Gastroesophageal sphincter (tissue), 4 donors: ENCODE measurements at regions not wholly inside any gene's neighbourhood (a gene's known extent, or its start where the extent isn't known, plus 50 kb on each side); places are given as distances from the start of the nearest gene placed in this dataset.
"Not testable (repeated sequence)": the region's sequence is repeated elsewhere in the genome, so short reads cannot be mapped to it uniquely, and the experiment has no call there.

Experiments used
- ATAC-seq: fragments of 150-250 bp; one replicate; pipeline ENCODE4 v1.9.1; 2016; ENCODE audit warnings: mild to moderate bottlenecking, moderate library complexity
- H3K27ac ChIP-seq, 4 donors: fragments of 200-600 bp; sonication (generic) in 3 of 4; 1 replicate in 3 of 4; 2 replicates in 1 of 4; pipeline ENCODE4 v1.5.1; 2016 to 2019
- H3K27me3 ChIP-seq: fragments of 200-600 bp; sonication (generic); one replicate; pipeline ENCODE4 v1.5.1; 2019
- H3K36me3 ChIP-seq, 2 donors: fragments of 200-600 bp; sonication (generic); one replicate each; pipeline ENCODE4 v1.5.1; 2019; ENCODE audit warnings: control low read depth in 1 of 2
- H3K4me1 ChIP-seq, 3 donors: fragments of 200-600 bp; sonication (generic); 1 replicate in 2 of 3; 2 replicates in 1 of 3; pipeline ENCODE4 v1.5.1; 2016 to 2019; ENCODE audit warnings: control low read depth in 2 of 3
- H3K4me3 ChIP-seq, 2 donors: fragments of 200-600 bp; sonication (generic); one replicate each; pipeline ENCODE4 v1.5.1; 2019; ENCODE audit warnings: mild to moderate bottlenecking in 1 of 2, moderate library complexity in 1 of 2
- H3K9me3 ChIP-seq, 3 donors: fragments of 200-600 bp; sonication (generic); one replicate each; pipeline ENCODE4 v1.5.1; 2017 to 2019; ENCODE audit warnings: control low read depth in 2 of 3
- EP300 ChIP-seq: sonication (generic); formaldehyde crosslinking; IDR thresholded peaks from one replicate; pipeline ENCODE4 v1.6.1; 2017; ENCODE audit warnings: antibody characterized with exemption, mild to moderate bottlenecking
- POLR2A ChIP-seq, 2 donors: fragments of 450-650 bp; IDR thresholded peaks; one replicate each; pipeline ENCODE4 v1.6.1; 2017; ENCODE audit warnings: antibody characterized with exemption in 2 of 2, mild to moderate bottlenecking in 2 of 2, moderate library complexity in 1 of 2
- POLR2AphosphoS5 ChIP-seq: sonication (generic); formaldehyde crosslinking; IDR thresholded peaks from one replicate; pipeline ENCODE4 v1.6.1; 2017; ENCODE audit warnings: antibody characterized with exemption
- WGBS, 2 donors: methylation state at CpG; one replicate each; pipeline ENCODE4 v1.1.5; 2018; ENCODE audit warnings: low coverage in 1 of 2; 5-methylcytosine and 5-hydroxymethylcytosine counted together
- TF ChIP-seq, protein P1 (sequence below), 4 experiments: fragments of 200-600 bp in 2 of 4; fragments of 450-650 bp in 2 of 4; sonication (generic) in 1 of 4; IDR thresholded peaks; one replicate each; pipeline ENCODE4 v1.5.1; 2017 to 2019; ENCODE audit warnings: antibody characterized with exemption in 4 of 4, mild to moderate bottlenecking in 2 of 4, moderate library complexity in 2 of 4

DNA sequence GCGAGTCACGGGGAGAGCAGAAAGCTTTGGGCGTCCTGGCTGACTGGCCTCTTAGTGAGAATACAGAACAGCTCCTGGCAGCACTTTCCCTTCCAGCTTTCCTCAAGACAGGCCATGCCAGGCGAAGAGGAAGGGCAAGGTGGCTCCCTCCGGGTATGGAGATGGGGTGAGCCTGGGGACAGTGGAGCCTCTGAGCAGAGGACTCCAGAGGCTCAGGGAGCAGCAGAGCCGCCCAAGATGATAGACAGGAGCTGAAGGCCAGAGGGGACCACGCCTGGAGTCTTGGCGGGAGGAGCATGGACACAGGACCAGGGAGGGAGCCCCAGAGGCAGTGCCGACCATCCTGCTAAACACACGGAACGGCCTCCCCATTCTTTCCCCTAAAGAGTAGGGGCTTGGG lies 229.1 kb downstream of the TM9SF2 start:
- Histone ChIP-seq H3K4me1 (no peaks in the 10 kb centered on the region), H3K27ac (no peak overlapping the region), H3K4me3 (no peak overlapping the region), H3K27me3 (no peaks in the 10 kb centered on the region), H3K36me3 (no peaks in the 10 kb centered on the region), H3K9me3 (no peaks in the 10 kb centered on the region)
- WGBS, 2 donors = 92% methylated on average over 7 of the region's 11 CpGs; no CpG with 5 or more reads in 1 of the 2 donors
- no peak for ATAC-seq
- TF ChIP-seq POLR2AphosphoS5 = no peak
- no peak for TF ChIP-seq EP300
- TF ChIP-seq, protein P1, sequence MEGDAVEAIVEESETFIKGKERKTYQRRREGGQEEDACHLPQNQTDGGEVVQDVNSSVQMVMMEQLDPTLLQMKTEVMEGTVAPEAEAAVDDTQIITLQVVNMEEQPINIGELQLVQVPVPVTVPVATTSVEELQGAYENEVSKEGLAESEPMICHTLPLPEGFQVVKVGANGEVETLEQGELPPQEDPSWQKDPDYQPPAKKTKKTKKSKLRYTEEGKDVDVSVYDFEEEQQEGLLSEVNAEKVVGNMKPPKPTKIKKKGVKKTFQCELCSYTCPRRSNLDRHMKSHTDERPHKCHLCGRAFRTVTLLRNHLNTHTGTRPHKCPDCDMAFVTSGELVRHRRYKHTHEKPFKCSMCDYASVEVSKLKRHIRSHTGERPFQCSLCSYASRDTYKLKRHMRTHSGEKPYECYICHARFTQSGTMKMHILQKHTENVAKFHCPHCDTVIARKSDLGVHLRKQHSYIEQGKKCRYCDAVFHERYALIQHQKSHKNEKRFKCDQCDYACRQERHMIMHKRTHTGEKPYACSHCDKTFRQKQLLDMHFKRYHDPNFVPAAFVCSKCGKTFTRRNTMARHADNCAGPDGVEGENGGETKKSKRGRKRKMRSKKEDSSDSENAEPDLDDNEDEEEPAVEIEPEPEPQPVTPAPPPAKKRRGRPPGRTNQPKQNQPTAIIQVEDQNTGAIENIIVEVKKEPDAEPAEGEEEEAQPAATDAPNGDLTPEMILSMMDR (IDR thresholded peaks at IDR 0.05) = no peak
- no peak for TF ChIP-seq POLR2A (IDR thresholded peaks at IDR 0.05)

DNA sequence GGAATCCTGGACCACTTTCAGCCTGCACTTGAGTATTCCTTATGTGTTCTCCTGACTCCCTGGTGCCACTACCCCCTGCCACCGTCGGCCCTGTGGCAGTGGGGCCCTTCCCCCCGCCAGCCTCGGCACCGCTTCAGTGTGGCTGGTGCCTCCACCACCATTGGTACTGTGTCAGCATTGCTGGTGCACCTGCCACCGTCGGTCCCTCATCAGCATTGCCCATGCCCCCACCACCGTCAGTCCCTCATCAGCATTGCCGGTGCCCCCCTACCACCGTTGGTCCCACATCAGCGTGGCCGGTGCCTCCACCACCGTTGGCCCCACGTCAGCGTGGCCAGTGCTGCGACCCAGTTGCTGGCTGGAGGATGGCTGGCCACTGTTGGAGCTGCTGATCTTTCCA lies 228.5 kb downstream of the TM9SF2 start:
- WGBS, 2 donors = 91 to 99% methylated on average over 9 to 12 of the region's 16 CpGs
- no peak for ATAC-seq
- Histone ChIP-seq H3K9me3 (no peaks in the 10 kb centered on the region), H3K27me3 (no peaks in the 10 kb centered on the region), H3K27ac (no peak overlapping the region), H3K4me3 (no peak overlapping the region), H3K36me3 (no peaks in the 10 kb centered on the region), H3K4me1 (no peaks in the 10 kb centered on the region)
- TF ChIP-seq POLR2AphosphoS5 (no peak), EP300 (no peak), POLR2A (IDR thresholded peaks at IDR 0.05) (no peak)
- TF ChIP-seq, protein P1 (IDR thresholded peaks at IDR 0.05) = no peak

DNA sequence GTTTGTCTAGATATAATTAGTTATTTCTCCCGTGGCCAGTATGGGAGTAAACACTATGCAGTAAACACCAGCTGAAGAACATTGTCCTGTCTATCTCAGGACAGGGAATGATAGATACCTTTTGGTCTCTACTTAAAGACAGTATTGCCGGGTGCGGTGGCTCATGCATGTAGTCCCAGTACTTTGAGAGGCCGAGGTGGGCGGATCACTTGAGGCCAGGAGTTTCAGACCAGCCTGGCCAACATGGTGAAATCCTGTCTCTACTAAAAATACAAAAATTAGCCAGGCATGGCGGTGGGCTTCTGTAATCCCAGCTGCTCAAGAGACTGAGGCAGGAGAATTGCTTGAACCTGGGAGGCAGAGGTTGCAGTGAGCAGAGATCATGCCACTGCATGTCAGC lies 226.4 kb downstream of the TM9SF2 start:
- H3K36me3 ChIP-seq, H3K9me3 ChIP-seq, H3K27me3 ChIP-seq, ATAC-seq, H3K4me1 ChIP-seq, H3K27ac ChIP-seq, H3K4me3 ChIP-seq: not testable (repeated sequence)
- WGBS, 2 donors = 46 to 73% methylated on average over 1 to 3 of the region's 6 CpGs

DNA sequence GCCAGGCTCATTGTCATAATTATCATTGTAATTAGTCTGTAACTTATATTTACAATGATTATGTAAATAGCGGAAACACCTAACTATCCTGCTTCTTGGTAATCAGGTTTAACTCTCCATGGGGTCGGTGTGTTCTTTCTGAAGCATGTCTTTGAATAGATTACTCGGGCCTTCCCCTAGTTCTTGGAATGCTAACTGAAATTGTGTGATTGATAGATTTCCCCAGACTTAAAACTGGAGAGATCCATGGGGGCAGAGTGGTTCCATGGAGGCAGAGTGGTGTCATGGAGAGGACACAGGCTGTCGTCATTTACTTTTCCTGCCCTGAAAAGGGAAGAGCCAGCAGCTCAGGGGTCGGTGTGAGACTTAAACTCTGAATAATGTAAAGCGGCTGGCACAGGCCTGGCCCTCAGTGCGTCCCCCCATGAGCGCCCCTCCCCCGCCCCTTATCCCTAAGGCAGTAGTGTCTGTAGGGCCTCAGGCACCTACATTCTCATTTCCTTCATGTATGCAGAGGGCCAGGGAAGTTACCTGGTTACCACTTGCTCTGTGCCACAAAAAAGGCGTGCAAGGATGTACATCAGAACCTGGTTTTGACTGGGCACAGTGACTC lies 225.1 kb downstream of the TM9SF2 start:
- no peaks in the 10 kb centered on the region for H3K27me3 ChIP-seq
- H3K27ac ChIP-seq = no peak overlapping the region
- TF ChIP-seq EP300 (no peak), POLR2A (IDR thresholded peaks at IDR 0.05) (no peak), POLR2AphosphoS5 (no peak)
- TF ChIP-seq, protein P1 (IDR thresholded peaks at IDR 0.05) = no peak
- ATAC-seq = no peak
- no peaks in the 10 kb centered on the region for H3K9me3 ChIP-seq
- no peaks in the 10 kb centered on the region for H3K36me3 ChIP-seq
- H3K4me3 ChIP-seq = no peak overlapping the region
- H3K4me1 ChIP-seq = no peaks in the 10 kb centered on the region
- WGBS, 2 donors = 65 to 70% methylated on average over 8 of the region's 10 CpGs

DNA sequence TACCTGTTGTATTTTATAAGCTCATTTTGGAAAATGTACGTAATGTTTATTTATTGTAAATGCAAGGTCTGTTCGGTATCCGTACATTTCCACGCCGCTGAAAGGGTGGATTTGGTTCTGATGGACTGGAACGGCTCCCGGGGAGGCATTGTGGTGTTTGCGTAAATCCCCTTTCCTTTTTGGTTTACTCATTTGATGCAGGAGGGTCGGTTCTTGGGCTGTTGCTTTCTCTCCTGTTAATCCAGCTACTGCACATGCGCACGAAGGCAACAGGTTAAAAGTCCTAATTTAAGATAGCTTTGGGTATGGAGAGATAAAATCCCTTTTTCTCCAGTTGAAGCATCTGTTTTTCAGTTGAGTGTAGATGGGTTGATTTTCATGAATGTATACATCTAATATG lies 224.4 kb downstream of the TM9SF2 start:
- H3K27me3 ChIP-seq = no peaks in the 10 kb centered on the region
- TF ChIP-seq, protein P1 (IDR thresholded peaks at IDR 0.05) = no peak
- TF ChIP-seq POLR2AphosphoS5 (no peak), POLR2A (IDR thresholded peaks at IDR 0.05) (no peak), EP300 (no peak)
- H3K4me3 ChIP-seq = no peak overlapping the region
- no peaks in the 10 kb centered on the region for H3K4me1 ChIP-seq
- WGBS, 2 donors = 93 to 96% methylated on average over 9 to 11 of the region's 11 CpGs
- no peak for ATAC-seq
- no peak overlapping the region for H3K27ac ChIP-seq
- H3K36me3 ChIP-seq = no peaks in the 10 kb centered on the region
- H3K9me3 ChIP-seq = no peaks in the 10 kb centered on the region
